EH (cell line): ENCODE measurements at regions not wholly inside any gene's neighbourhood (a gene's known extent, or its start where the extent isn't known, plus 50 kb on each side); places are given as distances from the start of the nearest gene placed in this dataset.
"Not testable (repeated sequence)": the region's sequence is repeated elsewhere in the genome, so short reads cannot be mapped to it uniquely, and the experiment has no call there.

ENCODE experiments used
- DNase-seq: peaks from one replicate; pipeline ENCODE4 v3.0.0-alpha.2; 2015; ENCODE audit warnings: low read depth

DNA sequence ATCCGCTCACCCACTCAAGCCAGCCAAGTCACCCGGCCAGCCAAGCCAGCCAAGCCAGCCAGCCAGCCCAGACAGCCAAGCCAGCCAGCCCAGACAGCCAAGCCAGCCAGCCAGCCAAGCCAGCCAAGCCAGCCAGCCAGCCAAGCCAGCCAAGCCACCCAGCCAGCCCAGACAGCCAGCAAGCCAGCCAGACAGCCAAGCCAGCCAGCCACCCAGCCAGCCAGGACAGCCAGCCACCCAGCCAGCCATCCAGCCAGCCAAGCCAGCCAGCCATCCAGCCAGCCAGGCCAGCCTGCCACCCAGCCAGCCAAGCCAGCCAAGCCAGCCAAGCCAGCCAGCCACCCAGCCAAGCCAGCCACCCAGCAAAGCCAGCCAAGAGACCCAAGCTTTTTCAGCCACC, 316.8 kb upstream of the PLGLB2 start:
- not testable (repeated sequence) for DNase-seq

DNA sequence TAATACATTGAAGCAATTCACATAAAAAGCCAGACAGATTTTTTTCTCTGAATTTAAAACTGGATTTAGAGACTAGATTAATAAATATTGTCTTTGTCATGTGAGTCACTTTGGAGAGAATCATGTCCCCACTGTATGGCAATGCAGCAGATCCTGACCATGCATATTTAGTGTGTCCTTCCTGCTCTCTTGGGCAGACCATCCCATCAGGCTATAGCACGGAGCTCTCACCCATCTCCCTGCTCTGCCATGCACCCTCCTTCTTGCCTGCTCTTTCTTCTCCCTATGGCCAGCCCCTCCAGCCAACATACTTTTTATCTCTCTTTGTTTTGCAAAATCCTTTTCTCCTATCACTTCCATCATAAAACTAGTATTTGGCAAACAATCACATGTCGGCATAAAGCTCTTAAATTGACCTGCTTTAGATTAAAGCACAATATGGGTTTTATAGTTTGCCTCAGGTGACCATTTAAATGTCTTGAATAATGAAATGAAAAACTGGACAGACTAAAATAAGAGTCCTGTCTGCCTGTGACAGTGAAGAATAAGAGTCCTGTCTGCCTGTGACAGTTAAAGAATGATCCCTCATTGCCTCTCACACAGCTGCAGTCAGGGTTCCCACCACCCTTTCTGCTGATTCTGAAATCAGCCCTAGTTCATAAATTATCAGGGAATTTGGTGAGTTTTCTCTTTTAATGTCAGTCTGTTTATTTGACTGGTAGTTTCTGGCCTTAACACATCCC, 315.0 kb upstream of the PLGLB2 start:
- DNase-seq, result not testable (repeated sequence)

GRCh38 chr2:87436007-87436406, 311.9 kb upstream of the PLGLB2 start:
- not testable (repeated sequence) for DNase-seq

DNA sequence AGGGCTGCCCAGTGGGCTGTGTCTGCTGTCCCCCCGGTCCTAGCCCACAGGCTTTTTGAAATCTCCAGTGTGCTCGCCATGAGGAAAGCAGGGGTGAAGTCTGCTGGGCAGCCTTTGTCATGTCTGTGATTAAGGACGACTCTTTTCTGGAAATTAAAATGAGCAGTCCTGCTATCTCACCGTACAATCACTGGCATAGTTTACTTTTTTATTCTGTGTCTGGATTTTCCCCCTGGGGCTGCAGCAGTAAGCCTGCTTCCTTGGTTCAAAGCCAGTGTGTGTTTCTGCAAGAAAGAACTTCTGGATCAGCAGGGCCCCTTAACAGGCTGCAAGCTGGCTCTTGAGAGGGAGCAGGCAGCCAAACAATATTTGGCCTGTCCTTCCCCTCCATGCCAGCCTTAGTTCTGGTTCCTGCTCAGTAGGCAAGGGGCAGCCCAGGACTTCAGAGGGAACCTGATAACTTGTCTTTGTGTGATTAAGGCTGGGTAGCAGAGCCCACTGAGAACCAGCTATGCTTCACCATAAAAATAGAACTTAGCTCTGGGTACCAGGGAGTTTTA, 310.1 kb upstream of the PLGLB2 start:
- DNase-seq, result not testable (repeated sequence)

GRCh38 chr2:87438780-87439454, 309.0 kb upstream of the PLGLB2 start:
- not testable (repeated sequence) for DNase-seq

- peak; percentile 8 for DNase-seq
Observed at GRCh38 chr2:87439617-87440204, 308.2 kb upstream of the PLGLB2 start.

DNA sequence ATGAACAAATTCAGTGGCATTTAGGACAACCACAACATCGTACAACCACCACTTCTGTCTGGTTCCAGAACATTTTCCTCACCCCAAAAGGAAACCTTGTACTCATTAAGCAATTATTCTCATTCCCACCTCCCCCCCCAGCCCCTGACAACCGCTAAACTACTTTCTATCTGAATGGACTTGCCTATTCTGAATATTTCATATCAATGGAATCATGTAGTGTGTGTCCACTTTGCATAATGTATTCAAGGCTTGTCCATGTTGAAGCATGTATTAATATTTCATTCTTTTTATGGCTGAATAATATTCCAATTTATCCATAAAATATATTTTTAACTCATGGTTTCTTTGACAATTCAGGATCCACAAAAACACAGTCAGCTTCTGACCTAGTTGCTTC, 307.2 kb upstream of the PLGLB2 start:
- DNase-seq, result not testable (repeated sequence)

DNA sequence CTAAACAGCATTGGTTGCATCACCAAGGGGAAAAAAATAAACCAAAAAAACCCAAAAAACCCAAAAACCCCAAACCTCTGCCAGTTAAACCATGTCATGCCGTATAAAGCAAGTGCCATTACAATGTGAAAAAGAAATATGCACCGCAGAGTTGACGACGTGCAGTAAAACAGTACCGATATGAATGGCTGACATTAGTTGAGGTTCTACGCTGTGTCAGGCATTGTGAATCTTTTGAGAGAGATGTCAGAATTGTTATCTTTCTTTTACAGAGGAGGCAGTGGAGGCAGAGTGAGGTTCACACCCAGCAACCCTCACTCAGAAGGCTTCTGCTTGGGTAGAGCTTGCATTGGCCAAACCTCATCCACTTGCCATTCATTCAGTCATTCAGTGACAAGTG, 306.5 kb upstream of the PLGLB2 start:
- not testable (repeated sequence) for DNase-seq

DNA sequence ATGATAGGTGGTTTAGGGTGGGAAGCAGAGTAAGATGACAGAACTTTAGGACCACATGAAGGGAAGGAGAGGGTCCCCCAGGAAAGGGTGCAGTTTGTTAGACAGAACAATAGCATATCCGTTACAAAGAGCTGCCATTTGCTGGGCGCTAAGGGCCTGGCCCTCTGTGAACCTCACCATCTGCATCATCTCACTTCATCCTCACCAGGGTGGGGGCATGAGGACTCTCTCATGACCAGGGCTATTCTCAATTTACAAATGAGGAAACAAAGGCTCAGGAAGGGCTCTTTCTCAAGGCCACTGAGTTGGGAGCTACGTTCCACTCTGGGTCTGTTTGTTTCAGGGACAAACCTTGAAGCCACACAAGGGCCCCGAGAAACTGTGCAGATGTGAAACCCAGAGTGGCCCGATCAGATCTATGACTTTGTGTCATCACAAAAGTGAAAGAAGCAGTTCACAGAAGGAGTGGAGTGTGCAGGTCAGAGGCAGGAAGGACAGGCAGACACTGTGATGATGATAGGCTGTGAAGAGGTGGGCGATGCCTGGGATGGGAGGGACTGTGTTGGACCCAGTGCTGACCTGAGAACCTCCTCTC, 304.8 kb upstream of the PLGLB2 start:
- not testable (repeated sequence) for DNase-seq

DNA sequence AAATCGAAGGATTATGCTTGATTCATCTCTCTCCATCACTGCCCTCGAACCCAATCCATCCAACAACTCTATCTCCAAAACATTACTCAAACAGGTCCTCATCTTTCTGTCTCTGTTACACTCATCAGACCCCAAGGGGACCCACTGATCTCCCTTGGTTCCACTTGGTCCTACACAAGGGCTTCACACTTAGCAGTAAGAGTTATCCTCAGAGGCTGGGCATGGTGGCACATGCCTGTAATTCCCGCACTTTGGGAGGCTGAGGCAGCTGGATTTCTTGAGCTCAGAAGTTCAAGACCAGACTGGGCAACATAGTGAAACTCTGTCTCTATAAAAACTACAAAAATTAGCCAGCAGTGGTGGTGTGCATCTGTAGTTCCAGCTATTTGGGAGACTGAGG, 302.9 kb upstream of the PLGLB2 start:
- not testable (repeated sequence) for DNase-seq

GRCh38 chr2:87445613-87446312, 302.1 kb upstream of the PLGLB2 start:
- peak; percentile 53 for DNase-seq

DNA sequence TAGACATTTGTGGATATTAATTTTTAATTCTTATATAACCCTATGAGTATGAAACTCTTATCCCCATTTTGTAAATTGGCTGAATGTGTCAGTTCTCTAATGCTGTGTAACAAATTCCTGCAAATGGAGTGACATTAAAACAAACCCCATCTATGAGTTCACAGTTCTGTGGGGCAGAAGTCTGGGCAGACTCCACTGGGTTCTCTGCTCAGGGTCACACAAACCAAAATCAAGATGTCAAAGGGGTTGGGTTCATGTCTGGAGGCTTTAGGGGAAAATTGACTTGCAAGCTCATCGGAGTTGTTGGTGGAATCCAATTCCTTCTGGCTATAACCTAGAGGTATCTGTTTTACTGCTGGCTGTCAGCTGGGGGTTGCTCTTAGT, 301.6 kb upstream of the PLGLB2 start:
- DNase-seq, result peak; percentile 44

DNA sequence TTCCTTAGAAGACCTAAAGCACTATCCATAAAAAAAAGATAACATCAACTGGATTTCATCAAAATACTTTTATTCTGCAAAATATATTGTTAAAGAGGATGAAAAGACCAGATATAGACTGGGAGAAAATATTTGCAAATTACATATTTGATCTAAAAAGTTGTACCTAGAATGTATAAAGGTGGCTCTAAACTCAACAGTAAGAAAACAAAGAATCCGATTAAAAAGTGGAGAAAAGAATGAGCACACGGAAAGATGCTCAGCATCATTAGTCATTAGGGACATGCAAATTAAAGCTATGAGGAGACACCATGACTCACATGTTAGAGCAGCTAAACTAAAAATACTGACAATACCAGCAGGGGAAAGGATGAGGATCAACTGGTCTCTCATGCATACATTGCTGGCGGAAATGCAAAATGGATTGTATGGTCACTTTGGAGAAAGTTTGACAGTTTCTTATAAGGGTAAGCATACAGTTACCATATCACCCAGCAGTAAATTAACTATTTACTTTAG, 298.4 kb upstream of the PLGLB2 start:
- DNase-seq, result peak; percentile 55

- peak; percentile 67 for DNase-seq
Observed at GRCh38 chr2:87452193-87452592, 295.7 kb upstream of the PLGLB2 start.

DNA sequence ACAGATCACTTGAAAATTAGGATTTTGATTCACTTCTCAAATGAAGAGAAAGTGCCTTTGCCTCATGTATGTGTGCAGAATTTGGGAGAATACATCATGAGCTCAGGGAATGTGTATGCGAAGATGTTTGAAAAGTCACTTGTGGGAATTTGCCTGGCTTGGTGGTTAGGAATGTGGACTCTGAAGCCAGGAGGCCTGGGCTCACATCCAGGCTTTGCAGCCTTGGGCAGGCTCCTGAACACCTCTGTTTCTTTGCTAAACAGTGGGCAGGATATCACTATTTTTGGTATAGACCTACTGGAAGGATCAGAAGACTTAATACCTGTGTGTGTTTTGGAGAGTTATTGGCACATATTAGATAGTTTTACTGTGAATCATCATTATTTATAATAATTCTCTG, 295.0 kb upstream of the PLGLB2 start:
- peak; percentile 89 for DNase-seq

DNA sequence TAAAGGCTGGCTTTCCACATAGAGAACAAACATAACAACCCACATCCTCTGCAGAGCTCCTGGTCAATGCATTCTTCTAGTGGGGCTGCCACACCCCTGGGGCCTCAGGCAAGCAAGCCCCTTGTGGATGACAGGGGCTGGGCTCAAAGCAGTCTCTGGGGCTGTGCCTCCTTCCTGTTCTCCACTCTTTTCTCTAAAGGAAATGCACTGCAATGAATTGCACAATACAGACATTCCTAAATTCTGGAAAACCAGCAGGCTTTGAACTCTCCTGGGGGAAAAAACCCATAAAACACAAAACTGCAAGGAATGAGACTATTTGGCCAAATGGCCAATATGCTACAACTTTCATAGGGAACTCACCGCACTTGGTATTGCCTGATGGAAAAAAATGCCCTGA, 293.9 kb upstream of the PLGLB2 start:
- peak; percentile 94 for DNase-seq

- DNase-seq, result peak; percentile 80
Observed at GRCh38 chr2:87454421-87454820, 293.5 kb upstream of the PLGLB2 start.

GRCh38 chr2:87455209-87455853, 292.6 kb upstream of the PLGLB2 start:
- DNase-seq, result not testable (repeated sequence)

DNA sequence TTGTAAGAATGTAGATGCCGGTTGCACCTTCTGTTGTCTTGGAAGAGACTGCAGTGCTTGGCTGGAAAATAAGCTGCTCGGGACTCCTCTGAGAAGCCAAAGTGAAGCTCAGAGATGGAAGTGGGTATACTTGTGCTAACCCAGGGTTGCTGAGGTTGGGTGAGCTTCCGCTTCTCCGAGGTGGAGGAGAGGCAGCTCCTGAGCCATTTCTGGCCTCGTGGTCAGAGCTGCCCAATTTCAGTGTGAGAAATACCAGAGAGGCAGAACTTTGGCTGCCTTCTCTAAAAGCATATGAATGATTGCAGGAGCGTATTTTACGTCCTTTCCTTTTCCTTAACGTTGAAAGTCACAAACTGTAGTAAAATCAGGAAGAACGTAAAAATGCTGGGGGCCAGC, 292.0 kb upstream of the PLGLB2 start:
- DNase-seq, result not testable (repeated sequence)

GRCh38 chr2:87456477-87457128, 291.3 kb upstream of the PLGLB2 start:
- peak; percentile 51 for DNase-seq

DNA sequence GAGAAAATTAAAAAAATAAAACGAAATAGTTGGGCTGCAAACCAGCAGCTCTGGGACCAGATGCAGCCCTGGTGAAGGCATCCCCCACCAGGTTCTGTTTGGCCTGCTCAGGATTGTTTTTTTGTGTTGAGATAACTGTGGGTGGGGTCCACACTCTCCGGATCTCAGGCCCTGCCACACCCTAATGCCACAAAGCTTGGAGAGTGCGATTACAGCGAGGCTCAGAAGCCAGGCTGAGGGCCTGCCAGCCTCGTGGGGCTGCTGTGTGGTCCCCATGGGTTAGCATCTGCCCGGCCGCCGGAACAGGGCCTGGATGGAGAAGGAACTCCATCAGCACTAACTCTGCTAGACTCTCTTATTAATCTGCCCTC, 290.8 kb upstream of the PLGLB2 start:
- DNase-seq, result not testable (repeated sequence)
